Left ventricle myocardium inferior (tissue), 1 donor: ENCODE measurements at regions not wholly inside any gene's neighbourhood (a gene's known extent, or its start where the extent isn't known, plus 50 kb on each side); places are given as distances from the start of the nearest gene placed in this dataset.

Experiments
- DNase-seq: peaks from one replicate; pipeline ENCODE4 v3.0.0-alpha.2; 2020
- H3K27ac ChIP-seq: fragments of 200-600 bp; replicated peaks from 2 replicates; pipeline ENCODE4 v1.8.0; 2021
- H3K27me3 ChIP-seq: fragments of 200-600 bp; 2 replicates; pipeline ENCODE4 v1.8.0; 2021; ENCODE audit warnings: low read depth
- H3K36me3 ChIP-seq: fragments of 200-600 bp; 2 replicates; pipeline ENCODE4 v1.8.0; 2021
- H3K4me1 ChIP-seq: fragments of 200-600 bp; 2 replicates; pipeline ENCODE4 v1.8.0; 2021
- H3K4me3 ChIP-seq: fragments of 200-600 bp; 2 replicates; pipeline ENCODE4 v1.8.0; 2021; ENCODE audit warnings: mild to moderate bottlenecking, moderate library complexity
- H3K9me3 ChIP-seq: fragments of 200-600 bp; replicated peaks from 2 replicates; pipeline ENCODE4 v1.8.0; 2021
- CTCF ChIP-seq: fragments of 200-600 bp; IDR thresholded peaks from 2 replicates; pipeline ENCODE4 v1.8.0; 2021; ENCODE audit warnings: antibody characterized with exemption, mild to moderate bottlenecking, borderline replicate concordance
- intact Hi-C: fragments of 100-400 bp; cut with micrococcal nuclease; formaldehyde crosslinking; loops from one replicate; pipeline ENCODE4 v1.11.0; 2022
- donor health status: DM: no; HTN: yes; CAD: no; lungs with severe emphysema.

DNA sequence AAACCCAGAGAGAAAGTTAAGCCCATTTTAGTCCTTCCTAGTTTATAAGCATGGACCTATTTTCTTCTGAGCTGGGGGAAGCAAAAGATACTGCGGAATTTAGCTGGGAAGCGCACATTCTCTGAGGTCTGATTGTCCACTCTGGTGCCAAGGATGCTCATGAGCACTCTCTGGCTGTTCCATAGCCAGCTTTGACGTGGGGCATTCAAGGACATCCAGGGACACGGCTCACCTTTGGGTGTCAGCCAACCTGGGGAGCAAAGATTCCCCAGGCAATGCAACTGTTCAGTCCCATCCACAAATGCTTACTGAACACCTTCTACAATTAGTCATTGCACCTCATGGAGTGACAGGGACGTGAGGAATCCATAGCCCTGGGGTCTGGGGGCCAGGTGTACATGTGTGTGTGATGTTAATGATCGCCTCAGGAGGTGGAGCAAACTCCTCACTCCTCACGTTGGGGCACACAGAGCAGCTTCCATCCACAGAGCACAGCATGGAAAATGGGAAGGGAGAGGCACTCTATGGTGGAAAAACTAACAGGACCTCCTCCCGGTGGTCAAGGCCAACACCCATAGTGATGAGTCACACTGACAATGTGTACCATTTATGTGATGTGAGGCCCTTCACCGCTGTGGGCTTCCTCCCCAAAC lies 67.5 kb upstream of the IGFBP3 start:
- Histone ChIP-seq H3K4me3 (no peak overlapping the region), H3K27me3 (peaks cover 4% of the 10 kb centered on the region), H3K27ac (no peak overlapping the region), H3K9me3 (no peaks in the 10 kb centered on the region), H3K36me3 (no peaks in the 10 kb centered on the region), H3K4me1 (peaks cover 10% of the 10 kb centered on the region)
- no peak for DNase-seq
- no peak for TF ChIP-seq CTCF
- intact Hi-C loops: no loop called here

GRCh38 chr7:45987521-45988290 lies 66.6 kb upstream of the IGFBP3 start:
- DNase-seq: no peak
- H3K4me1 ChIP-seq: peaks cover 10% of the 10 kb centered on the region
- intact Hi-C loops: no loop called here
- no peak overlapping the region for H3K27ac ChIP-seq
- no peaks in the 10 kb centered on the region for H3K9me3 ChIP-seq
- H3K4me3 ChIP-seq: no peak overlapping the region
- H3K27me3 ChIP-seq: peaks cover 4% of the 10 kb centered on the region
- TF ChIP-seq CTCF: no peak
- no peaks in the 10 kb centered on the region for H3K36me3 ChIP-seq

GRCh38 chr7:45986355-45987298 lies 65.6 kb upstream of the IGFBP3 start:
- peaks cover 10% of the 10 kb centered on the region for H3K4me1 ChIP-seq
- intact Hi-C loops: no loop called here
- no peak overlapping the region for H3K27ac ChIP-seq
- peaks cover 4% of the 10 kb centered on the region for H3K27me3 ChIP-seq
- no peak for DNase-seq
- H3K4me3 ChIP-seq: no peak overlapping the region
- peaks cover 8% of the 10 kb centered on the region for H3K9me3 ChIP-seq
- no peaks in the 10 kb centered on the region for H3K36me3 ChIP-seq
- no peak for TF ChIP-seq CTCF

DNA sequence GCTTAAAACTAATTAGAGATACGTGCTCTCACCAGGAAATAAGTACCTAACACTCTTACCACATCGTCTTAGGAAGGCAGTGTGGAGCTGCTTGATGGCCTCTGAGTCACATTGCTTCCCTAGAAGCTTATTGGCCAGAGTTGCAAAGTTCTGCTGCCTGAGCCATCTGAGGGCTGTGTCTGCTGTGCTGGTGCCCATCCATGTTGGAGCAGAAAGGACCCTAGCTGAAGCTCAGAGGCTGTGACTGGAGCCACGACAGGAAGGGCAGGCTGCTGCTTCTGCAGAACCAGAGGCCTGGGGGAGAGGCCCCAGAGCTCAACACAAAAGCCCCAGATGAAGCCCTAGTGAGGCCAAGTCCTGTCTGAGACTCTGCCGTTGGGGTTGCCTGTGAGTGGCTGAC lies 64.8 kb upstream of the IGFBP3 start:
- intact Hi-C loops: no loop called here
- no peak for DNase-seq
- no peak for TF ChIP-seq CTCF

More for the DNA sequence above, 64.8 kb upstream of the IGFBP3 start:
- H3K36me3 ChIP-seq: no peaks in the 10 kb centered on the region
- peaks cover 8% of the 10 kb centered on the region for H3K9me3 ChIP-seq
- peaks cover 10% of the 10 kb centered on the region for H3K4me1 ChIP-seq
- H3K4me3 ChIP-seq: no peak overlapping the region
- no peak overlapping the region for H3K27ac ChIP-seq
- peaks cover 4% of the 10 kb centered on the region for H3K27me3 ChIP-seq
